HCT116 (cell line): ENCODE measurements at regions not wholly inside any gene's neighbourhood (a gene's known extent, or its start where the extent isn't known, plus 50 kb on each side); places are given as distances from the start of the nearest gene placed in this dataset.

Experiments used
- ATAC-seq: fragments of 200-7000 bp; cut with Tn5 transposase; 2 replicates; pipeline ENCODE4 v1.9.1; 2020; ENCODE audit warnings: mild to moderate bottlenecking, moderate library complexity
- BruUV-seq: library from RNA; stranded (reverse); fragments of 400-500 nt; replicated peaks from 2 replicates; lab custom pipeline; 2021; lab: Mats Ljungman, UMichigan
- CTCF ChIA-PET: fragments of 300-600 bp; sonication (Branson Sonifier 250); formaldehyde crosslinking; loops from one replicate; lab custom pipeline; 2021; ENCODE audit warnings: antibody characterized with exemption; lab: Charles Lee
- POLR2A ChIA-PET: fragments of 300-600, 350-600 bp; sonication (Branson Sonifier 250); formaldehyde crosslinking; loops from one replicate; lab custom pipeline; 2021; ENCODE audit warnings: antibody characterized with exemption; lab: Charles Lee
- RAD21 ChIA-PET, 2 experiments: fragments of 300-600 bp; sonication (Branson Sonifier 250); formaldehyde crosslinking; loops; one replicate each; lab custom pipeline; 2023; ENCODE audit warnings: low total read pairs in 2 of 2; ENCODE audit not compliant: uncharacterized antibody in 2 of 2, unreplicated experiment in 2 of 2, low non-redundant PET in 1 of 2; lab: Charles Lee
- DNase-seq: peaks from one replicate; pipeline ENCODE4 v3.0.0-alpha.2; 2010; ENCODE audit warnings: low read depth, low spot score
- H2AFZ ChIP-seq: fragments of 200-600 bp; shearing (Covaris generic), sonication (generic); 2 replicates; pipeline ENCODE4 v1.6.1; 2017; ENCODE audit warnings: low read depth, mixed run types, mixed read lengths, antibody characterized with exemption, low read length; ENCODE audit not compliant: poor library complexity, severe bottlenecking
- H3K27ac ChIP-seq: 2 replicates; pipeline ENCODE4 v1.5.1; 2012; ENCODE audit warnings: low read depth, low read length
- H3K27me3 ChIP-seq: fragments of 200-600 bp; sonication (generic); 2 replicates; pipeline ENCODE4 v1.6.1; 2016; ENCODE audit warnings: mixed run types, low read length, mixed read lengths; ENCODE audit not compliant: insufficient read depth
- H3K36me3 ChIP-seq, 2 experiments: fragments of 200-500 bp in 1 of 2; fragments of 200-600 bp in 1 of 2; sonication (Bioruptor generic) in 1 of 2; sonication (generic) in 1 of 2; 2 replicates each; pipeline versions ENCODE4 v1.5.1 to v1.6.1; 2014 to 2016; ENCODE audit warnings: low read length in 2 of 2, inconsistent platforms in 1 of 2, mixed read lengths in 1 of 2, mixed run types in 1 of 2; ENCODE audit not compliant: insufficient read depth in 2 of 2, control insufficient read depth in 1 of 2
- H3K4me1 ChIP-seq, 2 experiments: fragments of 200-600 bp in 1 of 2; sonication (generic) in 1 of 2; 2 replicates each; pipeline versions ENCODE4 v1.5.1 to v1.6.1; 2012 to 2017; ENCODE audit warnings: low read length in 2 of 2, inconsistent platforms in 1 of 2, mild to moderate bottlenecking in 1 of 2, mixed read lengths in 1 of 2, mixed run types in 1 of 2, moderate library complexity in 1 of 2; ENCODE audit not compliant: insufficient read depth in 2 of 2, control insufficient read depth in 1 of 2
- H3K4me2 ChIP-seq: fragments of 200-600 bp; sonication (generic); 2 replicates; pipeline ENCODE4 v1.6.1; 2017; ENCODE audit warnings: mixed run types, low read length, mixed read lengths
- H3K4me3 ChIP-seq, 2 experiments: fragments of 200-600 bp in 1 of 2; sonication (generic) in 1 of 2; replicated peaks in 1 of 2; 2 replicates each; pipeline ENCODE4 v1.5.1; 2011 to 2016; ENCODE audit warnings: low read length in 2 of 2, control low read depth in 1 of 2, low read depth in 1 of 2, mild to moderate bottlenecking in 1 of 2, mixed read lengths in 1 of 2, mixed run types in 1 of 2
- H3K79me2 ChIP-seq: fragments of 200-600 bp; sonication (generic); 2 replicates; pipeline ENCODE4 v1.6.1; 2017; ENCODE audit warnings: mild to moderate bottlenecking, mixed run types, low read length, moderate library complexity, mixed read lengths; ENCODE audit not compliant: insufficient read depth
- H3K9ac ChIP-seq: fragments of 200-600 bp; sonication (generic); 2 replicates; pipeline ENCODE4 v1.6.1; 2016; ENCODE audit warnings: low read length, mixed read lengths
- H3K9me2 ChIP-seq: fragments of 200-600 bp; sonication (generic), shearing (Covaris generic); 2 replicates; pipeline ENCODE4 v1.6.1; 2017; ENCODE audit warnings: mixed run types, mild to moderate bottlenecking, moderate library complexity; ENCODE audit not compliant: insufficient read depth
- H3K9me3 ChIP-seq, 2 experiments: fragments of 200-500 bp in 1 of 2; fragments of 200-600 bp in 1 of 2; sonication (Bioruptor generic) in 1 of 2; sonication (generic) in 1 of 2; 2 replicates each; pipeline ENCODE4 v1.6.1; 2014 to 2017; ENCODE audit warnings: low read length in 2 of 2, mixed read lengths in 2 of 2, inconsistent platforms in 1 of 2, low read depth in 1 of 2, mild to moderate bottlenecking in 1 of 2, mixed run types in 1 of 2, moderate library complexity in 1 of 2; ENCODE audit not compliant: control insufficient read depth in 1 of 2, insufficient read depth in 1 of 2
- H4K20me1 ChIP-seq: fragments of 200-600 bp; sonication (generic), shearing (Covaris generic); 2 replicates; pipeline ENCODE4 v1.6.1; 2017; ENCODE audit warnings: mixed run types, mild to moderate bottlenecking, moderate library complexity; ENCODE audit not compliant: insufficient read depth
- CBX3 ChIP-seq: IDR thresholded peaks from 2 replicates; pipeline ENCODE4 v1.6.1; 2012; ENCODE audit warnings: low read depth
- CTCF ChIP-seq, 3 experiments: fragments of 200-600 bp in 1 of 3; sonication (generic) in 1 of 3; IDR thresholded peaks in 2 of 3; conservative IDR thresholded peaks in 1 of 3; 2 replicates each; pipeline ENCODE4 v1.5.1; 2012 to 2017; ENCODE audit warnings: low read depth in 2 of 3, low read length in 2 of 3, antibody characterized with exemption in 1 of 3, borderline replicate concordance in 1 of 3, control low read depth in 1 of 3, mild to moderate bottlenecking in 1 of 3, mixed read lengths in 1 of 3, mixed run types in 1 of 3, moderate library complexity in 1 of 3; ENCODE audit not compliant: insufficient read depth in 1 of 3
- EGR1 ChIP-seq: IDR thresholded peaks from 2 replicates; pipeline ENCODE4 v1.6.1; 2012; ENCODE audit warnings: low read depth
- EZH2 ChIP-seq: fragments of 200-600 bp; sonication (generic); IDR thresholded peaks from 2 replicates; pipeline ENCODE4 v1.6.1; 2017; ENCODE audit warnings: antibody characterized with exemption, mixed run types
- EZH2phosphoT487 ChIP-seq: fragments of 200-600 bp; IDR thresholded peaks from 2 replicates; pipeline ENCODE4 v1.6.1; 2018; ENCODE audit warnings: antibody characterized with exemption, borderline replicate concordance
- FOSL1 ChIP-seq: IDR thresholded peaks from 2 replicates; pipeline ENCODE4 v1.6.1; 2012; ENCODE audit warnings: low read depth
- JUND ChIP-seq: IDR thresholded peaks from 2 replicates; pipeline ENCODE4 v1.6.1; 2012
- POLR2A ChIP-seq: IDR thresholded peaks from 2 replicates; pipeline ENCODE4 v1.7.0; 2011; ENCODE audit warnings: borderline replicate concordance; ENCODE audit not compliant: insufficient read depth, insufficient read length; ENCODE audit errors: extremely low read depth
- POLR2AphosphoS5 ChIP-seq: IDR thresholded peaks from 2 replicates; pipeline ENCODE4 v1.6.1; 2011; ENCODE audit warnings: mild to moderate bottlenecking, low read depth, low read length, moderate library complexity
- RAD21 ChIP-seq: IDR thresholded peaks from 2 replicates; pipeline ENCODE4 v1.6.1; 2012; ENCODE audit warnings: low read depth, mild to moderate bottlenecking
- REST ChIP-seq: IDR thresholded peaks from 2 replicates; pipeline ENCODE4 v1.6.1; 2012; ENCODE audit warnings: low read depth
- SRF ChIP-seq: IDR thresholded peaks from 2 replicates; pipeline ENCODE4 v1.6.1; 2012; ENCODE audit warnings: low read depth
- YY1 ChIP-seq: IDR thresholded peaks from 2 replicates; pipeline ENCODE4 v1.6.1; 2011; ENCODE audit warnings: low read length, low read depth, moderate library complexity, mild to moderate bottlenecking; ENCODE audit not compliant: insufficient replicate concordance; ENCODE audit errors: extremely low read depth
- ZFX ChIP-seq: fragments of 450-650 bp; IDR thresholded peaks from 2 replicates; pipeline ENCODE4 v1.6.1; 2017
- ZNF274 ChIP-seq: fragments of 200-500 bp; sonication (Bioruptor generic); IDR thresholded peaks from 2 replicates; pipeline ENCODE4 v1.6.1; 2014; ENCODE audit warnings: mild to moderate bottlenecking, low read depth, low read length, inconsistent platforms
- intact Hi-C: fragments of 100-400 bp; cut with micrococcal nuclease; formaldehyde crosslinking; loops from 2 replicates; pipeline ENCODE4 v1.10.0; 2022

GRCh38 chr9:34892886-34893285 lies 65.2 kb upstream of the PHF24 start:
- Histone ChIP-seq H3K4me2 (no peak overlapping the region), H3K4me3 (no peak overlapping the region), H3K27me3 (peaks cover 58% of the 10 kb centered on the region), H3K79me2 (no peaks in the 10 kb centered on the region), H3K9me2 (no peaks in the 10 kb centered on the region), H3K4me1 (no peaks in the 10 kb centered on the region), H4K20me1 (no peaks in the 10 kb centered on the region), H3K36me3 (no peaks in the 10 kb centered on the region), H3K27ac (no peak overlapping the region), H3K9me3 (no peaks in the 10 kb centered on the region), H2AFZ (no peak overlapping the region), H3K9ac (no peak overlapping the region)
- ChIA-PET CTCF (interaction anchor here (1.0 kb wide), 1 partner anchor 92 kb away, joined by 3 read pairs; no protein-coding TSS in a partner anchor), POLR2A (no interaction called here), RAD21 (no interaction called here)
- no peak for DNase-seq
- no TSS peak for BruUV-seq
- intact Hi-C loops: loop anchor here (10.0 kb wide), 1 partner anchor 662 kb away; no protein-coding TSS in a partner anchor
- no peak for ATAC-seq
- TF ChIP-seq EGR1 (no peak), FOSL1 (no peak), CBX3 (no peak), RAD21 (no peak), EZH2 (no peak), SRF (no peak), POLR2A (no peak), CTCF (IDR thresholded peaks at IDR 0.05 in 2 of 3, conservative IDR thresholded peaks at IDR 0.05 in 1 of 3; ENCODE audit: borderline replicate concordance in 1 of 3, insufficient read depth in 1 of 3, low read depth in 2 of 3, low read length in 2 of 3) (no peak), YY1 (no peak), POLR2AphosphoS5 (no peak), ZFX (no peak), JUND (no peak), EZH2phosphoT487 (no peak), REST (no peak), ZNF274 (no peak)
